Retinal pigment epithelial cell (primary cell): ENCODE measurements at regions not wholly inside any gene's neighbourhood (a gene's known extent, or its start where the extent isn't known, plus 50 kb on each side); places are given as distances from the start of the nearest gene placed in this dataset.
"Not testable (repeated sequence)": the region's sequence is repeated elsewhere in the genome, so short reads cannot be mapped to it uniquely, and the experiment has no call there.

Experiments used
- DNase-seq: peaks from one replicate; pipeline ENCODE4 v3.0.0-alpha.2; 2010; ENCODE audit warnings: low read depth
- H3K4me3 ChIP-seq: 2 replicates; pipeline ENCODE4 v1.5.1; 2011; ENCODE audit warnings: mild to moderate bottlenecking, low read length, control low read depth, moderate library complexity
- CTCF ChIP-seq: conservative IDR thresholded peaks from 2 replicates; pipeline ENCODE4 v1.5.1; 2011; ENCODE audit warnings: low read depth, low read length, control low read depth, inconsistent platforms

- no peak for TF ChIP-seq CTCF
- H3K4me3 ChIP-seq: no peak overlapping the region
- no peak for DNase-seq
Measured at GRCh38 chr20:1800180-1800579, 95.0 kb upstream of the SIRPA start.

GRCh38 chr20:1799746-1800145, 95.5 kb upstream of the SIRPA start:
- DNase-seq, H3K4me3 ChIP-seq: not testable (repeated sequence)

GRCh38 chr20:1798982-1799381, 96.2 kb upstream of the SIRPA start:
- H3K4me3 ChIP-seq: no peak overlapping the region
- no peak for TF ChIP-seq CTCF
- DNase-seq: no peak

- no peak for TF ChIP-seq CTCF
- H3K4me3 ChIP-seq: no peak overlapping the region
- DNase-seq: no peak
Measured at GRCh38 chr20:1793821-1794220, 101.4 kb upstream of the SIRPA start.

GRCh38 chr20:1792274-1792673, 102.9 kb upstream of the SIRPA start:
- no peak overlapping the region for H3K4me3 ChIP-seq
- TF ChIP-seq CTCF: no peak
- no peak for DNase-seq

GRCh38 chr20:1790386-1790785, 104.8 kb upstream of the SIRPA start:
- no peak overlapping the region for H3K4me3 ChIP-seq
- TF ChIP-seq CTCF: no peak
- DNase-seq: no peak

- no peak overlapping the region for H3K4me3 ChIP-seq
- DNase-seq: no peak
- no peak for TF ChIP-seq CTCF
Measured at GRCh38 chr20:1788044-1788443, 107.2 kb upstream of the SIRPA start.

- DNase-seq: no peak
- no peak overlapping the region for H3K4me3 ChIP-seq
- no peak for TF ChIP-seq CTCF
Measured at GRCh38 chr20:1786486-1786885, 108.7 kb upstream of the SIRPA start.
